GM12891 (cell line): ENCODE measurements at regions not wholly inside any gene's neighbourhood (a gene's known extent, or its start where the extent isn't known, plus 50 kb on each side); places are given as distances from the start of the nearest gene placed in this dataset.

Experiments
- PAX5 ChIP-seq: IDR thresholded peaks from 2 replicates; pipeline ENCODE4 v1.6.1; 2011; ENCODE audit warnings: low read length, moderate library complexity, mild to moderate bottlenecking; ENCODE audit not compliant: insufficient read depth, severe bottlenecking
- POLR2A ChIP-seq: IDR thresholded peaks from 2 replicates; pipeline ENCODE4 v1.6.1; 2011; ENCODE audit warnings: low read depth, low read length, control low read depth
- POLR2AphosphoS5 ChIP-seq: IDR thresholded peaks from 2 replicates; pipeline ENCODE4 v1.6.1; 2011; ENCODE audit warnings: low read depth, low read length, control low read depth
- POU2F2 ChIP-seq: IDR thresholded peaks from 2 replicates; pipeline ENCODE4 v1.6.1; 2011; ENCODE audit warnings: low read depth, mild to moderate bottlenecking, control low read depth, low read length, moderate library complexity
- SPI1 ChIP-seq: IDR thresholded peaks from 2 replicates; pipeline ENCODE4 v1.6.1; 2011; ENCODE audit warnings: low read depth, low read length, control low read depth
- TAF1 ChIP-seq: IDR thresholded peaks from 2 replicates; pipeline ENCODE4 v1.6.1; 2011; ENCODE audit warnings: low read depth, low read length, control low read depth

- TF ChIP-seq TAF1, result no peak
- no peak for TF ChIP-seq POLR2AphosphoS5
- TF ChIP-seq POLR2A, result no peak
- no peak for TF ChIP-seq SPI1
- TF ChIP-seq PAX5, result no peak
- no peak for TF ChIP-seq POU2F2
Observed at GRCh38 chr5:18489703-18490102, 855.4 kb downstream of the TAF11L14 start.
